HCT116 (cell line): ENCODE measurements at regions not wholly inside any gene's neighbourhood (a gene's known extent, or its start where the extent isn't known, plus 50 kb on each side); places are given as distances from the start of the nearest gene placed in this dataset.

Source experiments
- CEBPB ChIP-seq: IDR thresholded peaks from 2 replicates; pipeline ENCODE4 v1.6.1; 2012; ENCODE audit warnings: low read depth
- CTCF ChIP-seq, 3 experiments: fragments of 200-600 bp in 1 of 3; sonication (generic) in 1 of 3; IDR thresholded peaks in 2 of 3; conservative IDR thresholded peaks in 1 of 3; 2 replicates each; pipeline ENCODE4 v1.5.1; 2012 to 2017; ENCODE audit warnings: low read depth in 2 of 3, low read length in 2 of 3, antibody characterized with exemption in 1 of 3, borderline replicate concordance in 1 of 3, control low read depth in 1 of 3, mild to moderate bottlenecking in 1 of 3, mixed read lengths in 1 of 3, mixed run types in 1 of 3, moderate library complexity in 1 of 3; ENCODE audit not compliant: insufficient read depth in 1 of 3
- EZH2 ChIP-seq: fragments of 200-600 bp; sonication (generic); IDR thresholded peaks from 2 replicates; pipeline ENCODE4 v1.6.1; 2017; ENCODE audit warnings: antibody characterized with exemption, mixed run types
- EZH2phosphoT487 ChIP-seq: fragments of 200-600 bp; IDR thresholded peaks from 2 replicates; pipeline ENCODE4 v1.6.1; 2018; ENCODE audit warnings: antibody characterized with exemption, borderline replicate concordance
- POLR2A ChIP-seq: IDR thresholded peaks from 2 replicates; pipeline ENCODE4 v1.7.0; 2011; ENCODE audit warnings: borderline replicate concordance; ENCODE audit not compliant: insufficient read depth, insufficient read length; ENCODE audit errors: extremely low read depth
- POLR2AphosphoS5 ChIP-seq: IDR thresholded peaks from 2 replicates; pipeline ENCODE4 v1.6.1; 2011; ENCODE audit warnings: mild to moderate bottlenecking, low read depth, low read length, moderate library complexity
- RAD21 ChIP-seq: IDR thresholded peaks from 2 replicates; pipeline ENCODE4 v1.6.1; 2012; ENCODE audit warnings: low read depth, mild to moderate bottlenecking
- REST ChIP-seq: IDR thresholded peaks from 2 replicates; pipeline ENCODE4 v1.6.1; 2012; ENCODE audit warnings: low read depth
- SIN3A ChIP-seq: IDR thresholded peaks from 2 replicates; pipeline ENCODE4 v1.6.1; 2012; ENCODE audit warnings: low read depth
- SRF ChIP-seq: IDR thresholded peaks from 2 replicates; pipeline ENCODE4 v1.6.1; 2012; ENCODE audit warnings: low read depth
- YY1 ChIP-seq: IDR thresholded peaks from 2 replicates; pipeline ENCODE4 v1.6.1; 2011; ENCODE audit warnings: low read length, low read depth, moderate library complexity, mild to moderate bottlenecking; ENCODE audit not compliant: insufficient replicate concordance; ENCODE audit errors: extremely low read depth
- ZFX ChIP-seq: fragments of 450-650 bp; IDR thresholded peaks from 2 replicates; pipeline ENCODE4 v1.6.1; 2017
- TF ChIP-seq, protein P1 (sequence below): IDR thresholded peaks from 2 replicates; pipeline ENCODE4 v1.6.1; 2012

DNA sequence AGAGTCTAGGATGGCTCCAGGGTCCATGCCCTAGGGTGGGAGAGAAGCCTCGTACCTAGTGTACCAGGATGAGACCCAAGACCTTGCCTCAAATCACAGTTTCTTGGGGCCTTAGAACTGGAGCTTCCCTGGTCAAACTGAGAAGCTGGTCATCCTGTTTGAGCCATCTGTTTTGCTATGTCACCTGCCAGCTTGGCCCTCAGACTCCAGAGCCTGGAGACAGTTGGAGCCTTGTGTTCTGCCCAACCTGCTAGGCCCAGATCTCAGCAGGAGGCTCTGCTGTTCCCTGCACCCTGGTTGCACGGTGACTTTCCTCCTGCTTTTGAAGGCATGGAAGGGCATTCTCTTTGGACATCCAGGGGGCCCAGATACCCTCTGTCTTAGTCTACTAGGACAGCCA lies 206.3 kb upstream of the ATP6AP2 start:
- TF ChIP-seq, protein P1, sequence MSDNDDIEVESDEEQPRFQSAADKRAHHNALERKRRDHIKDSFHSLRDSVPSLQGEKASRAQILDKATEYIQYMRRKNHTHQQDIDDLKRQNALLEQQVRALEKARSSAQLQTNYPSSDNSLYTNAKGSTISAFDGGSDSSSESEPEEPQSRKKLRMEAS: no peak
- no peak for TF ChIP-seq CTCF (IDR thresholded peaks at IDR 0.05 in 2 of 3, conservative IDR thresholded peaks at IDR 0.05 in 1 of 3; ENCODE audit: borderline replicate concordance in 1 of 3, insufficient read depth in 1 of 3, low read depth in 2 of 3, low read length in 2 of 3)
- no peak for TF ChIP-seq EZH2
- no peak for TF ChIP-seq POLR2AphosphoS5
- no peak for TF ChIP-seq POLR2A
- TF ChIP-seq EZH2phosphoT487: no peak
- TF ChIP-seq SIN3A: no peak
- no peak for TF ChIP-seq ZFX
- no peak for TF ChIP-seq CEBPB
- TF ChIP-seq REST: no peak
- TF ChIP-seq SRF: no peak
- TF ChIP-seq YY1: no peak
- TF ChIP-seq RAD21: no peak
